Neuronal stem cell (in vitro differentiated cells): ENCODE measurements at regions not wholly inside any gene's neighbourhood (a gene's known extent, or its start where the extent isn't known, plus 50 kb on each side); places are given as distances from the start of the nearest gene placed in this dataset.

Experiments
- DNase-seq: peaks from one replicate; pipeline ENCODE4 v3.0.0-alpha.2; 2013; ENCODE audit warnings: low spot score
- H2AFZ ChIP-seq: one replicate; pipeline ENCODE4 v1.6.1; 2013; ENCODE audit warnings: mild to moderate bottlenecking, low read length, inconsistent platforms
- H2AK5ac ChIP-seq: 2 replicates; pipeline ENCODE4 v1.6.1; 2013; ENCODE audit warnings: low read depth, mild to moderate bottlenecking, inconsistent platforms, low read length, moderate library complexity, mixed read lengths
- H2BK120ac ChIP-seq: 2 replicates; pipeline ENCODE4 v1.6.1; 2013; ENCODE audit warnings: low read depth, mild to moderate bottlenecking, inconsistent platforms, low read length, moderate library complexity, mixed read lengths
- H2BK12ac ChIP-seq: one replicate; pipeline ENCODE4 v1.6.1; 2013; ENCODE audit warnings: low read length, inconsistent platforms
- H2BK15ac ChIP-seq: 2 replicates; pipeline ENCODE4 v1.6.1; 2013; ENCODE audit warnings: mild to moderate bottlenecking, low read length, inconsistent platforms, mixed read lengths
- H2BK5ac ChIP-seq: one replicate; pipeline ENCODE4 v1.6.1; 2013; ENCODE audit warnings: inconsistent platforms, mild to moderate bottlenecking, low read length, moderate library complexity
- H3K14ac ChIP-seq: one replicate; pipeline ENCODE4 v1.6.1; 2013; ENCODE audit warnings: low read length, inconsistent platforms
- H3K18ac ChIP-seq: 2 replicates; pipeline ENCODE4 v1.6.1; 2013; ENCODE audit warnings: low read length, inconsistent platforms
- H3K23ac ChIP-seq: 2 replicates; pipeline ENCODE4 v1.6.1; 2013; ENCODE audit warnings: low read depth, mild to moderate bottlenecking, mixed read lengths, low read length, inconsistent platforms; ENCODE audit not compliant: poor library complexity
- H3K27ac ChIP-seq: replicated peaks from 3 replicates; pipeline ENCODE4 v1.5.1; 2013; ENCODE audit warnings: low read length, inconsistent platforms
- H3K27me3 ChIP-seq, 3 experiments: 2 replicates each; pipeline ENCODE4 v1.6.1; 2013; ENCODE audit warnings: low read length in 3 of 3, mild to moderate bottlenecking in 2 of 3, inconsistent platforms in 1 of 3, low read depth in 1 of 3, mixed read lengths in 1 of 3, moderate library complexity in 1 of 3; ENCODE audit not compliant: control insufficient read depth in 3 of 3, insufficient read depth in 3 of 3
- H3K36me3 ChIP-seq, 2 donors: replicated peaks in 1 of 2; 2 replicates each; pipeline ENCODE4 v1.6.1; 2013; ENCODE audit warnings: low read length in 2 of 2; ENCODE audit not compliant: control insufficient read depth in 2 of 2, insufficient read depth in 2 of 2
- H3K4ac ChIP-seq: 2 replicates; pipeline ENCODE4 v1.6.1; 2013; ENCODE audit warnings: inconsistent platforms, mild to moderate bottlenecking, low read length, moderate library complexity
- H3K4me1 ChIP-seq, 2 donors: 1 replicate in 1 of 2; 2 replicates in 1 of 2; pipeline ENCODE4 v1.6.1; 2013; ENCODE audit warnings: low read length in 2 of 2, low read depth in 1 of 2; ENCODE audit not compliant: control insufficient read depth in 2 of 2, insufficient read depth in 1 of 2
- H3K4me2 ChIP-seq: one replicate; pipeline ENCODE4 v1.6.1; 2013; ENCODE audit warnings: mild to moderate bottlenecking, low read length, inconsistent platforms; ENCODE audit not compliant: insufficient read depth, poor library complexity, severe bottlenecking
- H3K4me3 ChIP-seq, 2 donors: 2 replicates each; pipeline ENCODE4 v1.5.1; 2013; ENCODE audit warnings: low read length in 2 of 2, mild to moderate bottlenecking in 2 of 2, inconsistent platforms in 1 of 2, moderate library complexity in 1 of 2
- H3K79me1 ChIP-seq: one replicate; pipeline ENCODE4 v1.6.1; 2013; ENCODE audit warnings: low read depth, mild to moderate bottlenecking, inconsistent platforms, low read length, moderate library complexity
- H3K9ac ChIP-seq: one replicate; pipeline ENCODE4 v1.6.1; 2013; ENCODE audit warnings: mild to moderate bottlenecking, low read depth, low read length, inconsistent platforms; ENCODE audit not compliant: poor library complexity
- H3K9me3 ChIP-seq, 2 donors: replicated peaks in 1 of 2; 2 replicates each; pipeline versions ENCODE3 to v1.6.1; 2013; ENCODE audit warnings: low read length in 2 of 2, mild to moderate bottlenecking in 2 of 2, inconsistent platforms in 1 of 2, low read depth in 1 of 2, mixed read lengths in 1 of 2, moderate library complexity in 1 of 2; ENCODE audit not compliant: control insufficient read depth in 2 of 2, insufficient read depth in 1 of 2
- H4K8ac ChIP-seq: one replicate; pipeline ENCODE4 v1.6.1; 2013; ENCODE audit warnings: low read depth, mild to moderate bottlenecking, inconsistent platforms, low read length, moderate library complexity
- H4K91ac ChIP-seq: one replicate; pipeline ENCODE4 v1.6.1; 2013; ENCODE audit warnings: low read length, low read depth, mild to moderate bottlenecking, inconsistent platforms; ENCODE audit not compliant: poor library complexity
- WGBS, 2 donors: extraction: QIAGEN DNeasy Blood & Tissue Kit; methylation state at CpG; one replicate each; pipeline ENCODE4 v1.1.7; 2013; ENCODE audit warnings: missing lambda C conversion rate in 2 of 2, mixed read lengths in 1 of 2; ENCODE audit not compliant: insufficient read length in 2 of 2, insufficient replicate concordance in 1 of 2; ENCODE audit errors: extremely low coverage in 2 of 2; 5-methylcytosine and 5-hydroxymethylcytosine counted together

GRCh38 chr12:92062539-92063493 lies 82.8 kb downstream of the BTG1 start:
- no peak overlapping the region for H2BK120ac ChIP-seq
- no peak overlapping the region for H3K23ac ChIP-seq
- no peak overlapping the region for H3K4ac ChIP-seq
- H3K9ac ChIP-seq = no peak overlapping the region
- no peaks in the 10 kb centered on the region for H3K9me3 ChIP-seq
- H3K27ac ChIP-seq = no peak overlapping the region
- DNase-seq = peak; percentile 11
- no peak overlapping the region for H4K91ac ChIP-seq
- H3K4me1 ChIP-seq = peaks cover 0 to 7% of the 10 kb centered on the region in 2 donors
- no peak overlapping the region for H2BK12ac ChIP-seq
- no peaks in the 10 kb centered on the region for H3K27me3 ChIP-seq
- H3K79me1 ChIP-seq = no peaks in the 10 kb centered on the region
- no peak overlapping the region for H4K8ac ChIP-seq
- H2BK15ac ChIP-seq = no peak overlapping the region
- no peak overlapping the region for H3K4me3 ChIP-seq
- H3K4me2 ChIP-seq = no peak overlapping the region
- H3K14ac ChIP-seq = no peak overlapping the region
- no peak overlapping the region for H2BK5ac ChIP-seq
- no peak overlapping the region for H3K18ac ChIP-seq
- no peak overlapping the region for H2AFZ ChIP-seq
- H3K36me3 ChIP-seq = no peaks in the 10 kb centered on the region
- no peak overlapping the region for H2AK5ac ChIP-seq
- no CpG with 5 or more reads among the region's 6 CpGs for WGBS, 2 donors

- Histone ChIP-seq H3K4me1 (peaks cover 0 to 7% of the 10 kb centered on the region in 2 donors), H3K79me1 (no peaks in the 10 kb centered on the region)
- no peak for DNase-seq
These were observed 84.6 kb downstream of the BTG1 start for GRCh38 chr12:92061061-92061460.

GRCh38 chr12:92059960-92060359 lies 85.7 kb downstream of the BTG1 start:
- no peak for DNase-seq
- H3K4me1 ChIP-seq = peaks cover 0 to 7% of the 10 kb centered on the region in 2 donors

More at GRCh38 chr12:92061061-92061460, 84.6 kb downstream of the BTG1 start:
- H3K27me3 ChIP-seq = no peaks in the 10 kb centered on the region
- H2BK15ac ChIP-seq = no peak overlapping the region
- no peak overlapping the region for H3K14ac ChIP-seq
- no peak overlapping the region for H2AK5ac ChIP-seq
- H2BK120ac ChIP-seq = no peak overlapping the region
- no peaks in the 10 kb centered on the region for H3K36me3 ChIP-seq
- no peak overlapping the region for H4K91ac ChIP-seq
- no peak overlapping the region for H2BK5ac ChIP-seq
- no peaks in the 10 kb centered on the region for H3K9me3 ChIP-seq
- H3K4me3 ChIP-seq = no peak overlapping the region
- no peak overlapping the region for H3K18ac ChIP-seq
- H2AFZ ChIP-seq = no peak overlapping the region
- no peak overlapping the region for H4K8ac ChIP-seq
- no peak overlapping the region for H3K4me2 ChIP-seq
- H2BK12ac ChIP-seq = no peak overlapping the region
- H3K27ac ChIP-seq = no peak overlapping the region
- no peak overlapping the region for H3K4ac ChIP-seq
- H3K9ac ChIP-seq = no peak overlapping the region
- H3K23ac ChIP-seq = no peak overlapping the region

DNA sequence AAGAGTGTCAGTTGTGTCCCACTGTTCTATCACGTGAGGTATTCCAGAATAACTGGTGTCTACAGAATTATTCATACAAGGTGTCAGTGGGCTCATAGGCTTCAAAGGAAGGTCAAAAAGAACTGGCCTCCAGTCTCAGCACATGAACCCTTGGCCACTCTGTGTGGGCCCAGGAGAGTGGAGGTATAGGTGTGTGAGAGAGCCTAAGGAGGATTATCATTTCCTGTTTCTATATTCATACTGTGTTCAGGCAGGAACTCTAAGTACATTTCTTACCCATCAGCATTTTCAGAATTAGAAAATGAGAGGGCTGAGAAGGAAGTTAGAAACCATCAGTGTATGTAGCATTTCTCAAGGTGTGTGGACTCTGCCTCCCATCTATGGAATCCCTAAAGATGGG lies 87.0 kb downstream of the BTG1 start:
- Histone ChIP-seq H2AK5ac (no peak overlapping the region), H4K8ac (no peak overlapping the region), H3K79me1 (no peaks in the 10 kb centered on the region), H3K18ac (no peak overlapping the region), H4K91ac (no peak overlapping the region), H2BK12ac (no peak overlapping the region), H3K14ac (no peak overlapping the region), H2BK15ac (no peak overlapping the region), H3K4me2 (no peak overlapping the region), H3K4me1 (peaks cover 0 to 7% of the 10 kb centered on the region in 2 donors), H2BK5ac (no peak overlapping the region), H3K4ac (no peak overlapping the region), H3K36me3 (no peaks in the 10 kb centered on the region), H3K27ac (no peak overlapping the region), H3K9ac (no peak overlapping the region), H3K23ac (no peak overlapping the region), H2BK120ac (no peak overlapping the region), H2AFZ (no peak overlapping the region), H3K27me3 (no peaks in the 10 kb centered on the region), H3K9me3 (no peaks in the 10 kb centered on the region), H3K4me3 (no peak overlapping the region)
- WGBS, 2 donors = no CpG with 5 or more reads among the region's 1 CpG
- DNase-seq = no peak

More at GRCh38 chr12:92059960-92060359, 85.7 kb downstream of the BTG1 start:
- H3K4ac ChIP-seq = no peak overlapping the region
- no peaks in the 10 kb centered on the region for H3K9me3 ChIP-seq
- H3K79me1 ChIP-seq = no peaks in the 10 kb centered on the region
- WGBS, 2 donors = no CpG with 5 or more reads among the region's 2 CpGs
- H4K8ac ChIP-seq = no peak overlapping the region
- H3K23ac ChIP-seq = no peak overlapping the region
- no peak overlapping the region for H2AFZ ChIP-seq
- H4K91ac ChIP-seq = no peak overlapping the region
- H3K4me3 ChIP-seq = no peak overlapping the region
- no peak overlapping the region for H2BK12ac ChIP-seq
- no peak overlapping the region for H3K4me2 ChIP-seq
- no peaks in the 10 kb centered on the region for H3K27me3 ChIP-seq
- no peak overlapping the region for H3K27ac ChIP-seq
- H2BK5ac ChIP-seq = no peak overlapping the region
- H2AK5ac ChIP-seq = no peak overlapping the region
- H3K18ac ChIP-seq = no peak overlapping the region
- H3K36me3 ChIP-seq = no peaks in the 10 kb centered on the region
- H3K9ac ChIP-seq = no peak overlapping the region
- H2BK120ac ChIP-seq = no peak overlapping the region
- no peak overlapping the region for H3K14ac ChIP-seq
- H2BK15ac ChIP-seq = no peak overlapping the region
